Mucosa of rectum (tissue), 2 donors: ENCODE measurements at regions not wholly inside any gene's neighbourhood (a gene's known extent, or its start where the extent isn't known, plus 50 kb on each side); places are given as distances from the start of the nearest gene placed in this dataset.

ENCODE experiments used
- H3K27ac ChIP-seq, 2 donors: one replicate each; pipeline ENCODE4 v1.7.0; 2013; ENCODE audit warnings: inconsistent platforms in 2 of 2, low read depth in 2 of 2, low read length in 2 of 2
- H3K27me3 ChIP-seq, 2 donors: one replicate each; pipeline ENCODE4 v1.7.0; 2013; ENCODE audit warnings: low read length in 2 of 2; ENCODE audit not compliant: control insufficient read depth in 2 of 2, insufficient read depth in 2 of 2
- H3K36me3 ChIP-seq, 2 donors: one replicate each; pipeline ENCODE4 v1.7.0; 2013; ENCODE audit warnings: low read length in 2 of 2; ENCODE audit not compliant: control insufficient read depth in 2 of 2, insufficient read depth in 2 of 2
- H3K4me1 ChIP-seq, 2 donors: one replicate each; pipeline ENCODE4 v1.7.0; 2013; ENCODE audit warnings: low read length in 2 of 2, mild to moderate bottlenecking in 1 of 2; ENCODE audit not compliant: control insufficient read depth in 2 of 2, insufficient read depth in 2 of 2
- H3K4me3 ChIP-seq, 2 donors: one replicate each; pipeline ENCODE4 v1.7.0; 2013; ENCODE audit warnings: low read length in 2 of 2
- H3K9ac ChIP-seq, 2 donors: one replicate each; pipeline ENCODE4 v1.7.0; 2013; ENCODE audit warnings: low read length in 2 of 2, low read depth in 1 of 2, mild to moderate bottlenecking in 1 of 2
- H3K9me3 ChIP-seq, 2 donors: one replicate each; pipeline ENCODE4 v1.7.0; 2013; ENCODE audit warnings: low read length in 2 of 2; ENCODE audit not compliant: control insufficient read depth in 2 of 2
- donor health status: healthy.
- donor health status: Normal muscosa, but diverticular disease.

- no peak overlapping the region for H3K4me3 ChIP-seq
- H3K9ac ChIP-seq: no peak overlapping the region
- H3K27me3 ChIP-seq: no peaks in the 10 kb centered on the region
- H3K4me1 ChIP-seq: no peaks in the 10 kb centered on the region
- H3K9me3 ChIP-seq: no peaks in the 10 kb centered on the region
- H3K27ac ChIP-seq: no peak overlapping the region
- no peaks in the 10 kb centered on the region for H3K36me3 ChIP-seq
Observed at GRCh38 chr2:126228531-126228930, 427.4 kb upstream of the GYPC start.

GRCh38 chr2:126238251-126238650 lies 417.7 kb upstream of the GYPC start:
- no peaks in the 10 kb centered on the region for H3K27me3 ChIP-seq
- no peaks in the 10 kb centered on the region for H3K36me3 ChIP-seq
- no peak overlapping the region for H3K27ac ChIP-seq
- H3K4me3 ChIP-seq: no peak overlapping the region
- no peaks in the 10 kb centered on the region for H3K4me1 ChIP-seq
- no peaks in the 10 kb centered on the region for H3K9me3 ChIP-seq
- no peak overlapping the region for H3K9ac ChIP-seq

GRCh38 chr2:126239320-126239955 lies 416.5 kb upstream of the GYPC start:
- no peaks in the 10 kb centered on the region for H3K36me3 ChIP-seq
- H3K4me3 ChIP-seq: no peak overlapping the region
- H3K4me1 ChIP-seq: no peaks in the 10 kb centered on the region

GRCh38 chr2:126241001-126241400 lies 415.0 kb upstream of the GYPC start:
- Histone ChIP-seq H3K27me3 (no peaks in the 10 kb centered on the region), H3K4me3 (no peak overlapping the region), H3K9me3 (no peaks in the 10 kb centered on the region), H3K27ac (no peak overlapping the region), H3K4me1 (no peaks in the 10 kb centered on the region), H3K36me3 (no peaks in the 10 kb centered on the region), H3K9ac (no peak overlapping the region)

More at GRCh38 chr2:126239320-126239955, 416.5 kb upstream of the GYPC start:
- H3K27ac ChIP-seq: no peak overlapping the region
- H3K9me3 ChIP-seq: no peaks in the 10 kb centered on the region
- no peak overlapping the region for H3K9ac ChIP-seq
- no peaks in the 10 kb centered on the region for H3K27me3 ChIP-seq

GRCh38 chr2:126241411-126241810 lies 414.5 kb upstream of the GYPC start:
- H3K4me3 ChIP-seq: no peak overlapping the region
- no peaks in the 10 kb centered on the region for H3K36me3 ChIP-seq
- no peaks in the 10 kb centered on the region for H3K4me1 ChIP-seq
- H3K9ac ChIP-seq: no peak overlapping the region
- H3K27ac ChIP-seq: no peak overlapping the region
- H3K9me3 ChIP-seq: no peaks in the 10 kb centered on the region
- no peaks in the 10 kb centered on the region for H3K27me3 ChIP-seq

GRCh38 chr2:126244937-126245336 lies 411.0 kb upstream of the GYPC start:
- Histone ChIP-seq H3K27ac (no peak overlapping the region), H3K4me1 (no peaks in the 10 kb centered on the region), H3K9ac (no peak overlapping the region), H3K36me3 (no peaks in the 10 kb centered on the region), H3K9me3 (no peaks in the 10 kb centered on the region), H3K4me3 (no peak overlapping the region), H3K27me3 (peaks cover 0 to 2% of the 10 kb centered on the region in 2 donors)

GRCh38 chr2:126253669-126254068 lies 402.3 kb upstream of the GYPC start:
- H3K9me3 ChIP-seq: no peaks in the 10 kb centered on the region
- H3K36me3 ChIP-seq: no peaks in the 10 kb centered on the region
- H3K27ac ChIP-seq: no peak overlapping the region
- H3K27me3 ChIP-seq: no peaks in the 10 kb centered on the region
- H3K4me3 ChIP-seq: no peak overlapping the region
- no peaks in the 10 kb centered on the region for H3K4me1 ChIP-seq
- H3K9ac ChIP-seq: no peak overlapping the region

GRCh38 chr2:126264625-126265024 lies 391.3 kb upstream of the GYPC start:
- H3K36me3 ChIP-seq: no peaks in the 10 kb centered on the region
- no peaks in the 10 kb centered on the region for H3K4me1 ChIP-seq
- no peak overlapping the region for H3K9ac ChIP-seq
- no peak overlapping the region for H3K4me3 ChIP-seq
- no peaks in the 10 kb centered on the region for H3K9me3 ChIP-seq
- H3K27ac ChIP-seq: no peak overlapping the region
- no peaks in the 10 kb centered on the region for H3K27me3 ChIP-seq

- H3K9ac ChIP-seq: no peak overlapping the region
- no peaks in the 10 kb centered on the region for H3K36me3 ChIP-seq
- H3K27me3 ChIP-seq: no peaks in the 10 kb centered on the region
- H3K4me3 ChIP-seq: no peak overlapping the region
- no peaks in the 10 kb centered on the region for H3K4me1 ChIP-seq
- H3K27ac ChIP-seq: no peak overlapping the region
- no peaks in the 10 kb centered on the region for H3K9me3 ChIP-seq
Observed at GRCh38 chr2:126269911-126270310, 386.0 kb upstream of the GYPC start.

GRCh38 chr2:126270587-126270986 lies 385.4 kb upstream of the GYPC start:
- no peak overlapping the region for H3K4me3 ChIP-seq
- H3K27me3 ChIP-seq: no peaks in the 10 kb centered on the region
- no peaks in the 10 kb centered on the region for H3K9me3 ChIP-seq
- no peaks in the 10 kb centered on the region for H3K36me3 ChIP-seq
- no peak overlapping the region for H3K27ac ChIP-seq
- no peaks in the 10 kb centered on the region for H3K4me1 ChIP-seq
- H3K9ac ChIP-seq: no peak overlapping the region

GRCh38 chr2:126272401-126272800 lies 383.6 kb upstream of the GYPC start:
- H3K27ac ChIP-seq: no peak overlapping the region
- H3K4me1 ChIP-seq: no peaks in the 10 kb centered on the region
- no peak overlapping the region for H3K9ac ChIP-seq
- no peak overlapping the region for H3K4me3 ChIP-seq
- no peaks in the 10 kb centered on the region for H3K27me3 ChIP-seq
- no peaks in the 10 kb centered on the region for H3K9me3 ChIP-seq
- no peaks in the 10 kb centered on the region for H3K36me3 ChIP-seq
